GM12891 (cell line): ENCODE measurements at regions not wholly inside any gene's neighbourhood (a gene's known extent, or its start where the extent isn't known, plus 50 kb on each side); places are given as distances from the start of the nearest gene placed in this dataset.
"Not testable (repeated sequence)": the region's sequence is repeated elsewhere in the genome, so short reads cannot be mapped to it uniquely, and the experiment has no call there.

Source experiments
- DNase-seq: peaks from one replicate; pipeline ENCODE4 v3.0.0; 2011; ENCODE audit warnings: low spot score; ENCODE audit not compliant: insufficient read length
- FAIRE-seq: peaks from 2 replicates; lab custom pipeline; 2011; peaks lifted over from hg19 to GRCh38; lab: Jason Lieb, UNC
- PAX5 ChIP-seq: IDR thresholded peaks from 2 replicates; pipeline ENCODE4 v1.6.1; 2011; ENCODE audit warnings: low read length, moderate library complexity, mild to moderate bottlenecking; ENCODE audit not compliant: insufficient read depth, severe bottlenecking
- POLR2A ChIP-seq: IDR thresholded peaks from 2 replicates; pipeline ENCODE4 v1.6.1; 2011; ENCODE audit warnings: low read depth, low read length, control low read depth
- POLR2AphosphoS5 ChIP-seq: IDR thresholded peaks from 2 replicates; pipeline ENCODE4 v1.6.1; 2011; ENCODE audit warnings: low read depth, low read length, control low read depth
- POU2F2 ChIP-seq: IDR thresholded peaks from 2 replicates; pipeline ENCODE4 v1.6.1; 2011; ENCODE audit warnings: low read depth, mild to moderate bottlenecking, control low read depth, low read length, moderate library complexity
- SPI1 ChIP-seq: IDR thresholded peaks from 2 replicates; pipeline ENCODE4 v1.6.1; 2011; ENCODE audit warnings: low read depth, low read length, control low read depth
- TAF1 ChIP-seq: IDR thresholded peaks from 2 replicates; pipeline ENCODE4 v1.6.1; 2011; ENCODE audit warnings: low read depth, low read length, control low read depth

DNA sequence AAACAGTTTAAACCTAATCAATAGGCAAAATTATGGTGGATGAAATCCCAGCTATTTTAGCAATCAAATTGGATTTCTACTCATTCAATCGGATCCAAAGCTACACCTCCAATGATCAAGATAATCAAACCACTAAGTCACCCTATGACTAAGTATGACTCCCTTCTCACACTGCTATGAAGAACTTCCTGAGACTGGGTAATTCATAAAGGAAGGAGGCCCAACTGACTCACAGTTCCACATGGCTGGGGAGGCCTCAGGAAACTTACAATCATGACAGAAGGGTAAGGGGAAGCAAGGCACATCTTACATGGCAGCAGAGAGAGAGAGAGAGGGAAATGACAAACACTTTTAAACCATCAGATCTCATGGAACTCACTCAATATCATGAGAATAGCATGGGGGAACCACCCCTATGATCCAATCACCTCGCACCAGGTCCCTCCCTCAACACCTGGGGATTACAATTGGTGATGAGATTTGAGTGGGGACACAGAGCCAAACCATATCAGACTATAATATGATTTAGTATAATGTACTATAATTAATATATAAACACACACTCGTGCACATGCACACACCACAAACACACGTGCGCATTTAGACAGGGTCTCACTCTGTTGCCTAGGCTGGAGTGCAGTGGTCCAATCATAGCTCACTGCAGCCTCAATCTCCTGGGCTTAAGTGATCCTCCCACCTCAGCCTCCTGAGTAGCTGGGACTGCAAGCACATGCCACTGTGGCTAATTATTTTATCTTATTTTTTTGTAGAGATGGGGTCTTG lies 213.6 kb upstream of the FOXK1 start:
- DNase-seq (no peak), FAIRE-seq (no peak)
- TF ChIP-seq POU2F2 = no peak

DNA sequence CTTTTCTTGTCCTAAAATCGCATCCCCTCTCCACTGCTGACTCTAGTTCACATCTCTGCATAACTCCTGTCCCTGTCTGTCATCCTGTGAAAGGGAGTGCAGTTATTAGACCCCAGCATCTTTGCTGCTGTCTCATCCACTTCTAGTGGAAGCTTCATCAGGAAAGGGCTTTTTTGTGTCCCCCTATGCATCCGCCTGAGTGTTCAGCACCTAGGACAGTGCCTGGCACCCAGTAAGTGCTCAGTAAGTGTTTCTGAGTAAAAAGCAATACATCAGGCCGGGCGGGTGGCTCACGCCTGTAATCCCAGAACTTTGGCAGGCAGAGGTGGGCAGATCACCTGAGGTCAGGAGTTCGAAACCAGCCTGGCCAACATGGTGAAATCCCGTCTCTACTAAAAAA lies 211.8 kb upstream of the FOXK1 start:
- no peak for TF ChIP-seq POU2F2
- no peak for TF ChIP-seq POLR2A
- no peak for TF ChIP-seq TAF1
- no peak for TF ChIP-seq PAX5
- no peak for TF ChIP-seq POLR2AphosphoS5
- TF ChIP-seq SPI1 = no peak
- FAIRE-seq (no peak), DNase-seq (no peak)

DNA sequence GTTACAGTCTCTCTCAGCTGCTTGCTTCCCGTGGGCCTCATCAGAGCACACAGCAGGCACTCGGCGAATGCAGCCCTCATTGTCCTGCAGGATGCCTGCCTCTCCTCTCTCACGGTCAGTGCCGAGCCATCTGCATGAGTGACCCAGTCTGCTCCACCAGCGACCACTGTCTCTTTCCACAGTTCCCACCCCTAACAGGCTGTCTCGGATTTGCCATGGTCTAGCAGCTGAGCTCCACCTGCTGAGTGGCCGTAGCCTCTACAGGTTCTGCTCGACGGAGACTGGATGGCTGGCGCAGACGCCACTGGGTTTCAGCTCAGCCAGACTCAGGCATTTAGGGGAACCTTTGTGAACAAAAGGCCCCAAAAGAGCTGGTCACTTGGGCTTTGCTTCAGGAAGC lies 209.4 kb upstream of the FOXK1 start:
- DNase-seq (no peak), FAIRE-seq (no peak)

DNA sequence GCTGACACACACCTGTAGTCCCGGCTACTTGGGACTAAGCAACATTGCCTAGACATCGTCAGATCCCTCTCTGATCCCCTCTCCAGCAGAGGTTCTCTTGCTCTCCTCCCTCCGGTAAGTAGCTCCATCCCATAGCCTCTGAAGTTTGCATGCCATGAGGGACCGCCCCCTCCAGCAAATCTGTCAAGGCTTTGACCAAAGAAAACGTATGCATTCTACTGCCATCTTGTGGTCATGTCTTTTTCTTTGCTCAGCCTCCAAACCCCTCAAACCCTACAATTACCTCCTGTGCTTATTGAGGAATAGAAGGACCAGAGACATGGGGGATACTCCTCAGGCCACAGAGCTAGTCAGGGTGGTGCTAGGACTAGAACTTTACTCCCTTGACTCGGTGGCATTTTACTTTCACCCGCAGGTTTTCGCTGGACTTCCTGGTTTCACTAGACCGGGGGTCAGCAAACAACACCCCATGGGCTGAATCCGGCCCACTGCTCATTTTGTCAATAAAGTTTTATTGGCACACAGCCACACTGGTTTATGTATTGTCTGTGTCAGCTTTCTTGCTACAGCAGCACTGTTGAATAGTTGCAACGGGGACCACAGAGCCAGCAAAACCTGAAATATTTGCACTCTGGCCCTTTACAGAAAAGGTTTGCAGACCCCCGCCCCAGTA lies 202.6 kb upstream of the FOXK1 start:
- DNase-seq = peak; percentile 36
- peak; percentile 72 for FAIRE-seq
- no peak for TF ChIP-seq PAX5
- no peak for TF ChIP-seq POU2F2
- no peak for TF ChIP-seq POLR2AphosphoS5
- no peak for TF ChIP-seq SPI1
- no peak for TF ChIP-seq POLR2A
- no peak for TF ChIP-seq TAF1

More for the DNA sequence above, 209.4 kb upstream of the FOXK1 start:
- TF ChIP-seq PAX5 (no peak), POU2F2 (no peak), POLR2AphosphoS5 (no peak), TAF1 (no peak), SPI1 (no peak), POLR2A (no peak)

DNA sequence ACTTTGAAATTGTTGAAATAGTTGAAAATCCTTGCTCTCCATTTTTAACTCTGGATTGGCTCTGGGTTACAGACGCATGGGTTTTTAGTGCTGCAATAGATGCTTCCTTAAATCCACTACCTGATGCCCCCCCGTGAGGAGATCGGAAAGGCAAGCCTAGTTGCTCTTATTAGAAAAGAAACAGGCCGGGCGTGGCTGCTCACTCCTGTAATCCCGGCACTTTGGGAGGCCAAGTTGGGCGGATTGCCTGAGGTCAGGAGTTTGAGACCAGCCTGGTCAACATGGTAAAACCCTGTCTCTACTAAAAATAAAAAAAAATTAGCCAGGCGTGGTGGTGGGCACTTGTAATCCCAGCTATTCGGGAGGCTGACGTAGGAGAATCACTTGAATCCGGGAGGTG lies 202.0 kb upstream of the FOXK1 start:
- not testable (repeated sequence) for FAIRE-seq, DNase-seq

DNA sequence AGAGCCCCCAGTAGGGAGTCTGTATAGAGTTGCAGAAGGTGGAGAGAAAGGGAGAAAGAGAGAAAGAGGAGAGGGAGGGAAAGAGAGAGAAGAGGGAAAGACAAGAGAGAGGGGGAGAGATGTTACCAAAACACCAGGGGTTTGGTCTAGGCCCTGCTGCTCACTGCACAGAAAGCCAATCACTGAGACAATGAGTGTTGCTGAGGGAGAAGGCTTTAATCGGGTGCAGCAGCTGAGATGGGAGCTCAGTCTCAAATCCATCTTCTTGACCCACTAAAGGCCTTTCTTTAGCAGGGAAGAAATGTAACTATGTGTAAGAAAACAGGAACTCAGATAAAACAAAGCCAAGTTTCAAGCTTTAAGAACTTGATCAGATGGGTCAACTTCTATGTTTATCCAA lies 198.2 kb upstream of the FOXK1 start:
- DNase-seq = no peak
- FAIRE-seq = no peak
- TF ChIP-seq TAF1 (no peak), POLR2AphosphoS5 (no peak), SPI1 (no peak), POU2F2 (no peak), PAX5 (no peak), POLR2A (no peak)

DNA sequence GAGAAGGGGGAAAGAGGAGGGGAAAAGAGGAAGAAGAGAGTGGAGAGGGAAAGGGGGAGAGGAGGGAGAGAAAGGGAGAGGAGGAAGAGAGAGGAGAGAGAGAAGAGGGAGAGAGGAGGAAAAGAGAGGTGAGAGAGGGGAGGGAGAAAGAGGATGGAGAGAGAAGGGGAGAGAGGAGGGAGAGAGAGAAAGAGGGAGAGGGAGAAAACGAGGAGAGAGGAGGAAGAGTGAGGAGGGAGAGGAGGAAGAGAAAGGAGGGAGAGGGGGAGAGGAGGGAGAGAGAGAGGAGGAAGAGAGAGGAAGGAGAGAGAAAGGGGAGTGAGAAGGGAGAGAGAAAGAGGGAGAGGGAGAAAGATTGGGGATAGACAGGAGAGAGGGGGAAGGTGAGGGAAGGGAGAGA lies 197.6 kb upstream of the FOXK1 start:
- no peak for FAIRE-seq
- TF ChIP-seq POLR2AphosphoS5 (no peak), POU2F2 (no peak), TAF1 (no peak), SPI1 (no peak)
- no peak for DNase-seq

DNA sequence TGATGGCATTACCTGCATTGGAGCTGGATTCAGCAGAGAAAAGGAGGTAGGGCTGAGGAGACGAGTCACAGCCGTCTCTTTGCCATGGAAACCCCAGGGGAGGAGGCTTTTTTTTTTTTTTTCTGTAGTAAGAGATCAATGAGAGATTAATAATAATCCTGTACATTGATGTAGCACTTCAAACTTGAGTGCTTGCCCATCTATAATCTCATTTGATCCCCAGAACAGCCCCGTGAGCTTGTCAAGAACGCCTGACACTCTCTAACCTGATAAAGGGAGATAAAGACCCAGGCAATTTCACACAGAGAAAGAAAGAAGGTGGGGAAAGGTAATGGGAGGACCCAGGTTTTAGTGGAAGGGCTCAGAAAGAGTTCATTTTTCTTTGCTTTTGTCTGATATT lies 195.2 kb upstream of the FOXK1 start:
- FAIRE-seq (no peak), DNase-seq (no peak)

DNA sequence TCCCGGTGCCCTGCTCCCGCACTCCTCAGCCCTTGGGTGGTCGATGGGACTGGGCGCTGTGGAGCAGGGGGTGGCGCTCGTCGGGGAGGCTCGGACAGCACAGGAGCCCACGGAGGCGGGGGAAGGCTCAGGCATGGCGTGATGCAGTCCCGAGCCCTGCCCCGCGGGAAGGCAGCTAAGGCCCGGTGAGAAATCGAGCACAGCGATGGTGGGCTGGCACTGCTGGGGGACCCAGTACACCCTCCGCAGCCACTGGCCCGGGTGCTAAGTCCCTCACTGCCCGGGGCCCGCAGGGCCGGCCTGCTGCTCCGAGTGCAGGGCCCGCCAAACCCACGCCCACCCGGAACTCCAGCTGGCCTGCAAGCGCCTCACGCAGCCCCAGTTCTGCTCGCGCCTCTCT lies 185.2 kb upstream of the FOXK1 start:
- not testable (repeated sequence) for FAIRE-seq, DNase-seq

More for the DNA sequence above, 195.2 kb upstream of the FOXK1 start:
- TF ChIP-seq POLR2A = no peak
- TF ChIP-seq POLR2AphosphoS5 = no peak
- no peak for TF ChIP-seq PAX5
- no peak for TF ChIP-seq SPI1
- no peak for TF ChIP-seq POU2F2
- TF ChIP-seq TAF1 = no peak

DNA sequence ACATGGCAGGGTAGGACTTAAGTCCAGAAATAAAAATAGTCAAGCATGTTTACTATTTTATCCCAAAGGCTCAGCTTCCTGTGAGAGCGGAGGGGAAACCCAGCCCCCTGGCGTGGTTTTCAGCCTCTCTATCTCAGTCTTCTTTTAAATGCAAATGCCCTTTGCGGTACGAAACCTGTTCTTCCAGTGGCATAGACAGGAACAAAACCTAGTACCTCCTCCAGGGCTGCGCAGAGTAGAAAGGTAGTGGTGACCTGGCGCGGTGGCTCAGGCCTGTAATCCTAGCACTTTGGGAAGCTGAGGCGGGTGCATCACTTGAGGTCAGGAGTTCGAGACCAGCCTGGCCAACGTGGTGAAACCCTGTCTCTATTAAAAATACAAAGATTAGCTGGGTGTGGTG lies 181.3 kb upstream of the FOXK1 start:
- DNase-seq (no peak), FAIRE-seq (no peak)
- TF ChIP-seq POLR2AphosphoS5 = no peak
- TF ChIP-seq POU2F2 = no peak
- no peak for TF ChIP-seq POLR2A
- no peak for TF ChIP-seq TAF1
- no peak for TF ChIP-seq PAX5
- TF ChIP-seq SPI1 = no peak

DNA sequence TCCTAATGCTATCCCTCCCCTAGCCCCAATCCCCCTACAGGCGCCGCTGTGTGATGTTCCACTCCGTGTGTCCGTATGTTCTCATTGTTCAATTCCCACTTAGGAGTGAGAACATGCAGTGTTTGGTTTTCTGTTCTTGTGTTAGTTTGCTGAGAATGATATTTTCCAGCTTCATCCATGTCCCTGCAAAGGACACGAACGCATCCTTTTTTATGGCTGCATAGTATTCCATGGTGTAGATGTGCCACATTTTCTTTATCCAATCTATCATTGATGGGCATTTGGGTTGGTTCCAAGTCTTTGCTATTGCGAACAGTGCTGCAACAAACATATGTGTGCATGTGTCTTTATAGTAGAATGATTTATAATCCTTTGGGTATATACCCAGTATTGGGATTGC lies 174.2 kb upstream of the FOXK1 start:
- not testable (repeated sequence) for FAIRE-seq, DNase-seq
